Ovary (tissue), 7 donors: ENCODE measurements at regions not wholly inside any gene's neighbourhood (a gene's known extent, or its start where the extent isn't known, plus 50 kb on each side); places are given as distances from the start of the nearest gene placed in this dataset.

ENCODE experiments used
- DNase-seq, 5 donors: peaks; one replicate each; pipeline ENCODE4 v3.0.0-alpha.2; 2019 to 2020
- H3K27ac ChIP-seq, 2 donors: fragments of 200-600 bp; one replicate each; pipeline versions ENCODE4 v1.5.1 to v1.8.0; 2019 to 2022
- H3K27me3 ChIP-seq: fragments of 200-600 bp; one replicate; pipeline ENCODE4 v1.8.0; 2022
- H3K36me3 ChIP-seq: fragments of 200-600 bp; sonication (generic); one replicate; pipeline ENCODE4 v1.5.1; 2019
- H3K4me1 ChIP-seq: one replicate; pipeline ENCODE4 v1.8.1; 2013; ENCODE audit warnings: mild to moderate bottlenecking, moderate library complexity; ENCODE audit not compliant: insufficient read depth
- H3K4me3 ChIP-seq: fragments of 200-600 bp; sonication (generic); one replicate; pipeline ENCODE4 v1.5.1; 2017
- H3K9me3 ChIP-seq, 2 donors: fragments of 200-600 bp in 1 of 2; sonication (generic) in 1 of 2; one replicate each; pipeline versions ENCODE4 v1.5.1 to v1.8.1; 2013 to 2019; ENCODE audit warnings: mild to moderate bottlenecking in 1 of 2, moderate library complexity in 1 of 2
- EP300 ChIP-seq: sonication (generic); formaldehyde crosslinking; IDR thresholded peaks from one replicate; pipeline ENCODE4 v1.6.1; 2017; ENCODE audit warnings: antibody characterized with exemption
- POLR2A ChIP-seq: fragments of 450-650 bp; IDR thresholded peaks from one replicate; pipeline ENCODE4 v1.6.1; 2017; ENCODE audit warnings: antibody characterized with exemption, mild to moderate bottlenecking, moderate library complexity
- WGBS, 3 donors: extraction: QIAGEN DNeasy Blood & Tissue Kit in 1 of 3; methylation state at CpG; one replicate each; pipeline versions ENCODE4 v1.1.5 to v1.1.7; 2013 to 2017; 5-methylcytosine and 5-hydroxymethylcytosine counted together
- intact Hi-C, 4 donors: fragments of 100-400 bp; cut with DNase I; formaldehyde crosslinking; loops; one replicate each; pipeline versions ENCODE4 v1.11.0 to v1.15.1; 2022 to 2023
- TF ChIP-seq, protein P1 (sequence below), 3 donors: fragments of 450-650 bp in 2 of 3; fragments of 200-600 bp in 1 of 3; IDR thresholded peaks; one replicate each; pipeline versions ENCODE4 v1.5.1 to v1.8.0; 2016 to 2022; ENCODE audit warnings: antibody characterized with exemption in 3 of 3, mild to moderate bottlenecking in 1 of 3
- donor health status: DM: no; HTN: no; CAD: no; lungs with moderate emphysema.
- donor health status: DM: no; HTN: no; CAD: no.
- donor health status: Bipolar disorder and iron deficiency.
- donor health status: DM: no; HTN: no; CAD: no.
- donor health status: DM: yes; HTN: yes; CAD: no.

DNA sequence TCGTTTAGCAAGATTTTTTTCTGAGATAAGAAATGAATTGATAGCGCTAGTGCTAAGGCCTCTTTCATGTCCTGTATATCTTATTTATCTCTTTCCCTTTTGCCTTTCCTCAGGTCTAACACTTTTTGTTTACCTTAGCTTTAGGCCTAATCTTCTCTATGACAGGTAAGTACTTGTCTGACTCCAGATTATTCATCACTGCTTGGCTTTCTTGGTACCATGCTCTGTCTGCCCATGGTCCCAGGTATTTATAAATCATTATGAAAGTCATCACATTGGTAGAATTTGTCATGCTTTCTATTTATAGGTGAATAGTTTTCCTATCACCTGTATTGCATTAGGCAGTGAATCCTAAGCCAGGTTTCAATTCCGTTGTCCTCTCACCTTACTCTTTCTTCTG is 99.5 kb upstream of the CTSO start:
- no peak for TF ChIP-seq EP300
- no peak for DNase-seq
- Histone ChIP-seq H3K4me1 (no peaks in the 10 kb centered on the region), H3K9me3 (no peaks in the 10 kb centered on the region), H3K27me3 (no peaks in the 10 kb centered on the region), H3K36me3 (no peaks in the 10 kb centered on the region), H3K4me3 (no peak overlapping the region), H3K27ac (no peak overlapping the region)
- intact Hi-C loops: no loop called here
- WGBS, 3 donors: 54 to 78% (median 72%) methylated on average over 3 of the region's 3 CpGs

DNA sequence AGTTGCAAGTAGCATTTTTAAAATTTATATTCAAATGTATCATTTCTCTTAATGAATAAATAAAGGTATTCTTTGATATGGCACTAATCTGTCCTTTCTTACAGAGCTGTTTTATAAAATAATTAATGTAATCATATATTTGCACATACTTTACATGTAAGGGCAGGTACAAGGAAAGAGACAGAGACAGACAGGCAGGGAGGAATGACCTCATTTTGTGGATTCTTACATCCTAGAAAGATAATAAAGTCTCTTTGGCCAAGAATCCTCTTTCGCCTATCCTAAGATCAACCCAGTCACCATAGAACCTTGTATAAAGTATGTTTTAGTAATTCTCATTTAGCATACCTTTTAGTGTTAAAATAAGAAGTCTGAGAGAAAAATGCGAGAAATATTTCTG is 98.5 kb upstream of the CTSO start:
- Histone ChIP-seq H3K4me1 (no peaks in the 10 kb centered on the region), H3K27me3 (no peaks in the 10 kb centered on the region), H3K4me3 (no peak overlapping the region), H3K9me3 (no peaks in the 10 kb centered on the region), H3K27ac (no peak overlapping the region), H3K36me3 (no peaks in the 10 kb centered on the region)
- no peak for DNase-seq
- TF ChIP-seq POLR2A (no peak), EP300 (no peak)
- TF ChIP-seq, protein P1, sequence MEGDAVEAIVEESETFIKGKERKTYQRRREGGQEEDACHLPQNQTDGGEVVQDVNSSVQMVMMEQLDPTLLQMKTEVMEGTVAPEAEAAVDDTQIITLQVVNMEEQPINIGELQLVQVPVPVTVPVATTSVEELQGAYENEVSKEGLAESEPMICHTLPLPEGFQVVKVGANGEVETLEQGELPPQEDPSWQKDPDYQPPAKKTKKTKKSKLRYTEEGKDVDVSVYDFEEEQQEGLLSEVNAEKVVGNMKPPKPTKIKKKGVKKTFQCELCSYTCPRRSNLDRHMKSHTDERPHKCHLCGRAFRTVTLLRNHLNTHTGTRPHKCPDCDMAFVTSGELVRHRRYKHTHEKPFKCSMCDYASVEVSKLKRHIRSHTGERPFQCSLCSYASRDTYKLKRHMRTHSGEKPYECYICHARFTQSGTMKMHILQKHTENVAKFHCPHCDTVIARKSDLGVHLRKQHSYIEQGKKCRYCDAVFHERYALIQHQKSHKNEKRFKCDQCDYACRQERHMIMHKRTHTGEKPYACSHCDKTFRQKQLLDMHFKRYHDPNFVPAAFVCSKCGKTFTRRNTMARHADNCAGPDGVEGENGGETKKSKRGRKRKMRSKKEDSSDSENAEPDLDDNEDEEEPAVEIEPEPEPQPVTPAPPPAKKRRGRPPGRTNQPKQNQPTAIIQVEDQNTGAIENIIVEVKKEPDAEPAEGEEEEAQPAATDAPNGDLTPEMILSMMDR (IDR thresholded peaks at IDR 0.05): no peak
- intact Hi-C loops: no loop called here
- WGBS, 3 donors: 83 to 95% (median 93%) methylated on average over 2 of the region's 2 CpGs

DNA sequence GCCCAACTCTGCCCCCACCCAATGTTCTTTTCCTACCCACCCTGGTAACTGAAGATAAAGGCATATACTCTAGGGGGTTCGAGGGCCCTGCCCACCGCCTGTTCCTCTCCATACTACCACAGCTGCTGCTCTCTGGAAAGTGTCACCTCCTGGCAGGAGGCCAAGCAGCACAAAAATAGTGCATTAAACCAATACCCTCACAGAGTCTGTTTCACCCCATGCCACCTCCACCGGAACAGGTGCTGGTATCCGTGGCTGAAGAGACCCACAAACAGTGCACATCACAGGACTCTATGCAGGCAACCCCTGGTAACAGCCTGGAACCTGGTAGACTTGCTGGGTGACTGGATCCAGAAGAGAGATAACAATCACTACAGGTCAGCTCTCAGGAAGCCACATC is 85.1 kb upstream of the CTSO start:
- no peak for DNase-seq
- H3K27me3 ChIP-seq: no peaks in the 10 kb centered on the region
- H3K4me1 ChIP-seq: no peaks in the 10 kb centered on the region
- no peaks in the 10 kb centered on the region for H3K36me3 ChIP-seq
- H3K9me3 ChIP-seq: no peaks in the 10 kb centered on the region
- WGBS, 3 donors: 90 to 91% (median 91%) methylated on average over 4 of the region's 4 CpGs
- H3K27ac ChIP-seq: no peak overlapping the region
- intact Hi-C loops: no loop called here
- TF ChIP-seq POLR2A (no peak), EP300 (no peak)
- TF ChIP-seq, protein P1 (IDR thresholded peaks at IDR 0.05): no peak
- H3K4me3 ChIP-seq: no peak overlapping the region

DNA sequence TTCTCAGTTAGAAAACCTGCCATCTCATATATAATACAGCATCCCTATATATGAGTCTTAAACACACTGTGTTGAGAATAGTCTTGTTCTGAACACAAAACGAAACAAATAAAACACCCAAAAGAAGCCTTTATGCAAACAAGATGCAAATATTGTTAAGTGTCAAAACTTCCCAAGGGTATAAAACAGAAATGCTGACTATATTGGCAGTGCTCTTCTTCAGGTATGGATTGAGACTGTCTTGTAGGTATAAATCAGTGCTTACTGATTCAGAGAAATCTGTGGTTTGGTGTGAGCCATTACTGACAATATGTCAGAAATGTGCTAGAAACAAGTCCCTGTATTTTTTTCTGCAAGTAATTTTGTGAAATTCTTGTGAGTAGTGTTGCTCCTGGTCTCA is 82.8 kb upstream of the CTSO start:
- Histone ChIP-seq H3K27ac (no peak overlapping the region), H3K36me3 (no peaks in the 10 kb centered on the region), H3K4me3 (no peak overlapping the region), H3K27me3 (no peaks in the 10 kb centered on the region), H3K9me3 (no peaks in the 10 kb centered on the region), H3K4me1 (no peaks in the 10 kb centered on the region)
- 84 to 87% (median 86%) methylated on average over 1 of the region's 1 CpG for WGBS, 3 donors
- no peak for DNase-seq
- intact Hi-C loops: no loop called here
- TF ChIP-seq POLR2A (no peak), EP300 (no peak)
- TF ChIP-seq, protein P1 (IDR thresholded peaks at IDR 0.05): no peak

DNA sequence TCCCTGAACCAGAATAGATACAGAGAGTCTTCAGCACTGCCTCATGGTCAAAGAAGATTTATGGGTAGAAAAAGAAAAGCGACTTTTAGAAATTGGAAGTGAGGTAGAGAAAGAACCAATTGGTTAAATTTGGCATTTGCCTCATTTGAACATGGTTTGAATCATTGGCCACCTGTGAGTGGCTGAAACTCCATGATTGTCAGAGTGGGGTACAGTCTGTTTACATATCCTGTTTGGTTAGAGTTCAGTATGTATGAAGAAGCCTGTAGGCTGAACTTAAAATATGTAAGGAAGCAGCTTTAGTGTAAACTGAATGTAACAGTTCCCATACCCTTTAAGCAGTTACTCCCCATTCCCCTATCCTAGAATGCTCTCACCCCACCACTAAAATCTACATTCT is 76.0 kb upstream of the CTSO start:
- Histone ChIP-seq H3K9me3 (no peaks in the 10 kb centered on the region), H3K4me3 (no peak overlapping the region), H3K36me3 (no peaks in the 10 kb centered on the region), H3K27ac (no peak overlapping the region), H3K4me1 (no peaks in the 10 kb centered on the region), H3K27me3 (no peaks in the 10 kb centered on the region)
- DNase-seq: no peak
- intact Hi-C loops: no loop called here
- WGBS, 3 donors: 93 to 94% (median 94%) methylated on average over 1 of the region's 1 CpG
- TF ChIP-seq EP300 (no peak), POLR2A (no peak)
- TF ChIP-seq, protein P1 (IDR thresholded peaks at IDR 0.05): no peak
